HG03442 (cell line): ENCODE measurements at regions not wholly inside any gene's neighbourhood (a gene's known extent, or its start where the extent isn't known, plus 50 kb on each side); places are given as distances from the start of the nearest gene placed in this dataset.

Source experiments
- ATAC-seq: cut with Tn5 transposase; IDR thresholded peaks from one replicate; pipeline ENCODE4 v1.9.1; 2021; ENCODE audit warnings: mild to moderate bottlenecking, moderate library complexity; ENCODE audit not compliant: unreplicated experiment

DNA sequence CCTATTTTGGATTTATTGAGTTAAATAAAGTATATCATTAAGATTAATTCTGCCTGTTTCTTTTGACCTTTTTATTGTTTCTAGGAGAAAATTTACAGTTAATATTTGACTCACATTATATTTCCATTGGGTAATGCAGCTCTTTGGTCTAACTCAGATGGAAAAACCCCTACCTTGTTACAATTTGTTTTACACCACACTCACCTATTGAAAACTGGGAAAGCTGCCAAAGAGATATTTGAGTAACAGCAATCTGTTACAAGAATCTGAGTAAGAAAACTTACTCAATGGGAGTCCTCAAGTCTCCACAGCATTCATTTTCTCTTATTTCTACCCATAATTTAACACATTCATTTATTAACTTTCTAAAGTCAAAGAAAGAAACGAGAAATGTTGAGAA, 108.0 kb upstream of the TLL1 start:
- ATAC-seq = no peak

DNA sequence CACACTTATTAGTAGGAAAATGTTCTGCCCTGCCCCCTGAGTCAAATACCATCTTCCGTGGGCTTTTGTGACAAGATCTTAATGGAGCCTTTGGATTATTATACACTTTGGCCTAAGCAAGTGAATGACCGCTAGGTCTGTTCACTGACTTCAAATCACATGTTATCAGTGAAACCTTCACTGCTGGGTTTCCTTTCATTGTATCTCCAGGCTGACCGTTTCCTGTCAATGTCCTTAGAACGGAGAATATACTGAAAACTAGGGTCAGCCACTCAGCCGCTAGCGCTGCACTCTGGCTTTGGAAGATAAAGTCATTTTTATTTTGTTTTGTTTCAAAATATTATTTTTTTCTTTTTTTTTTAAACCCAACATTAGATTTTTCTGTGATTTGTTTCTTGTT, 107.0 kb upstream of the TLL1 start:
- no peak for ATAC-seq

DNA sequence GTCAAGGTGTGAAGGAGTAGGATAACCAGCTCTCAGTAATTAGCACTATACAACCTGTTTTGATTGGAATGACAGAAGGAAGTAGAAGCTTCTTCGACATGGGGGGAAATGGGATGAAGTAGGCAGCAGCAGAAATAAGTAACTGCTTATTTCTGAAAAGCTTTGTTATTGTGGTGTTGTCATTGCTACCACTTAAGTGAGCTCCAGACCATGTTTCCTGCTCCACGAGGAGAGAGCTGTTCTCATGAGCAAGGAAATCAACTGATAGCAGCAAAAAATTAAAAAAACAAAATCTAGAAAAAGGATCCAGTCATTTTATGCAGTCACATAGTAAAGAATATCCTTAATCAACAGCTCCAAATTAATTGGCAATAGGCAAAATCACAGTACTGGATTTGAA, 106.1 kb upstream of the TLL1 start:
- no peak for ATAC-seq

DNA sequence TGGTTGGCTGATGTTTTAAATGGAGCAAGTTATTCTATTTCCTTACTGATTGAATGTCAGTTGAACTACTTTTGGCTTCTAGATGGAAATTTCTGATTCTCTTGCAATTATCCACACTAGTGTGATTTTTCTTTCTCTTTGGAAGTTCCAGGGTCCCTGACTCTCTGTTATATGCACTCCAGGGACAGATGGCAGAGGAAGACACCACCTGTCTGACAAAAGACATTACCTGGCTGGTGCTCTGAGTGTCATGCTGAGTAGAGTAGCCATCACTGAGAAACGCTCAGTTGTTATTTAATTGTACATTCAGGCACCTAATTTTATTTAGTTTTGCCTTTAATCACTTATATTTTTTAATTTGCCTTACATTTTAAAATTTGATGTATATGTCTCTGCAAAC, 105.4 kb upstream of the TLL1 start:
- ATAC-seq = no peak

DNA sequence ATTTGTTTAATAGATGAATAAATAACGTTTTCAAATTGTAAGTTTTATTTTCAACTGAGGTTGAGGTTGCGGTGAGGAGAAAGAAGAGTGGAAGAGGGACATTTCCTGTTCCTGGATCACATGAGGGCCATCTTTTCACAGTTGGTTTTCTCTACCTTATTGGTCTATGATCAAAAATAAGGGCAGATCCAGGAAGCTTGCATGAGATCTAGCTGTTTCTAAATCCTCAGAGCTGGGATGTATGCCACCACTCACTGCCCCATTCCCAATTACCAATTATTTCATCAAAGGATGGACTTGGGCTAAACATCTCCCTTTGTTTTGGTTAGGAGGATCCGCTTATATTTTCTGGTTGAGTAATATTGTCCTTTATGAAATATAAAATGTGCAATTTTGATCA, 104.8 kb upstream of the TLL1 start:
- no peak for ATAC-seq

DNA sequence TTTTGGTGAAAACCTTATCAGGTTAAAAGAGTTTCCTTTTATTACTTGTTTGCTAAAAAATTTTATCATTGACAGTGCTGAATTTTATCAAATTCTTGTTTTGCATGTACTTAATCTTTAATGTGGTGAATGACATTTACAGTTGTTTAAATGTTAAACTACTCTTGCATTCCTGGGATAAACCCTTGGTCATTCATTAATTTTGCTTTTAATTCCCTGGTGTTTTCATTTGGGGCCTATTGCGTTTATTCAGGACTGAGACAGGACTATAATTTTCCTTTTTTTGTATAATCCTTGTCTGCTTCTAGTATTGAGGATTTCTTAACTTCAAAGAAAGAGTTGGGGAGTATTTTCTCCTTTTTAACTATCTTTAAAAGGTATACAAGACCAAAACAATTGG, 98.7 kb upstream of the TLL1 start:
- no peak for ATAC-seq

DNA sequence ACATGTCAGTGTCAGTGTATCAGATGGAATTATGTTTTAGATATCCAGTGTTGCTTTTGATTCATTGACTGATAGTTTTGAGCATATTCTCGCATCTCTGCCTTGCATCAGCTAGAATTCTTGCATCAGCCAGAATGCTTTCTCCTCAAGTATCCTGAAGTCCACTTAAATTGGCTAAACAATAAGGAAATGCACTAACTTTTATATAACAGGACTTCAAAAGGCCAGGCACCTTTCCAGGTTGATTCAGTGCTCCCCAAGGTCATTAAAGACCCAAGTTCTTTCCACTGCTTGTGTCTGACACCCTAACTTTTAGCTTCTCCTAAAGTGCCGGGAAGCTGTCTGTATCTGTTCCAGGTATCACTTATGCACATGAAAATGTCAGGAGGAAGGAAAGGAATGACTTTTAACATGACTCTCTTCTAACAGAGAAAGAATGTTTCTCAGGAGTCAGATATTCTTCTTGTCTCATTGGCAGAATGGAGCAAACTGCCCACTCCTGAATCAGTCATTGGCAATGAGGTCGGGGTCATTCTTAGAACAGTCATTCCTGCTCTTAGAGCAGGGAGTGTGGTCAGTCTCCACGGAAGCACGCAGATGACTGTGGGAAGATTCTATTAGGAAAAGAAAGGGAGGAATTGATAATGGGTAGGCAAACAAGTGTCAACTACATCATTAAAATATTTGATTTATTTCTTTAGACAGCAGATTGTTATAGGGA, 92.9 kb upstream of the TLL1 start:
- ATAC-seq = no peak

DNA sequence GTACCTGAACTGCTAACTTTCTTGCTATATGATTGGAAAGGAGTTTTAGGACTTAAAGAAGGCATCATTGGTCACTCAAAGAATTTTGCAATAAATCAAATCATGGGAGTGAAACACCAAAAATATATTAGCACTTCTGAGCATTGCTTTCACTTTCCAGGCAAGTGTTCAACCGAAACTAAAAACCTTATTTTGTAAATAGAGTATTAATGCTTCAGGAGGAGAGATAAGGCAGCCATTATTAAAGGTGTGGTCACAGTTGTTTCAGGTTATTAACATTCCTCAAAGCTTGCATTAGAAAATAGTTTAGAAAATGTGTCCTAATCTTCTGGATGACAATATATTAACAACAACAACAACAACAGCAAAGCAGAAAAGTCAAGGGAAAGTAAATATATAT, 92.3 kb upstream of the TLL1 start:
- no peak for ATAC-seq

DNA sequence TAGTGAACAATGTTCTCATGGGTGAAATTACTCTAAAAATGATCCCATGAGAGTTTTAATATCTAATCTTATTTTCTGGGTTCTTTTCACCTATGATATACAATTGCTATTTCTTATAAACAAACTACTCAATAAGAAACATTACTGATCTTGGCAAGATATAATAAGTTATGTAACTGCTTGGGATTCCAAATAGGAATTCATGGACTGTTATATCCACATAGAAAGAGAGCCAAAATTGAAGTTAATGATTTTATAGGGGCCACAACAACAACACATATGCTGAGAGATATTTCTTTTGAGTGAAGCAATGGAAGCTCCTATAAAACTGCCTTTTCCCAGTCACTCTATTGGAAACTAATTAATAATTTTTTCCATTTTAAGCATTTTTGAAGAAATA, 90.4 kb upstream of the TLL1 start:
- no peak for ATAC-seq

DNA sequence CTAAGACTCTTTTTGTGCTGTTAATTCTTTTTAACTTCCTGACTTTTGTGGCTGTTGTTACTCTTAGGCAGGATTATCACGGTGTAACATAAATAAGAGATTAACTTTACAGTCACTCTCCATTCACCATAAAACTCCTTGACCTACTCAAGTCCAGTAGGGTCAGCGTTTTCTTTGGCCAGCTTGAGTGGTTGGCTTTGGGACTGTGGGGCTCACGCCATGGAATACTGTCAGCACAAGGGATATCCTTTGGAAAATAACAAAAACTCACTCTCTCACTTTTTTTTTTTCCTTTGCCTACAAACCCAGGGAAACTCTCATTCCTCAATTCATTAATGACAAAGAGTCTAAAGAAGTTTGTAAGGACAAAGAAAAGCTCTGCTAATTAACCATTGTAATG, 89.4 kb upstream of the TLL1 start:
- no peak for ATAC-seq

DNA sequence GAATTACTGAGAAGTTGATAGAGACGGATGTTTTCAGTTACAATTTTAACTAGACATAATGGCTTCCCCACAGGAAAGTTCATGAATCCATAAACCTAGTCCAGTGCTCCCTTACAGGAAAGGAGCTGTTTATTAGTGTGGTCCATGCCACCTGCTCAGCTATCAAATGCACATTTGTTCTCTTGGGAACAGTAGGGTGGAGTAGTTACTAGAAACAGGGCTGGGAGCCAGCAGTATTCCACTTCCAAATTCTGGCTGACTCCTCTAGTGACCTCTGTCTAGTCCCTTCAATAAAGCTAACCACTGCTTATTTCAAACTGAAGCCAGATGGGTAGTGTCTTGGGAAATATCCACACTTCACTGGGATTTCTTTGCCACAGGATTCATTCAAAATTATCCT, 88.4 kb upstream of the TLL1 start:
- ATAC-seq = no peak

DNA sequence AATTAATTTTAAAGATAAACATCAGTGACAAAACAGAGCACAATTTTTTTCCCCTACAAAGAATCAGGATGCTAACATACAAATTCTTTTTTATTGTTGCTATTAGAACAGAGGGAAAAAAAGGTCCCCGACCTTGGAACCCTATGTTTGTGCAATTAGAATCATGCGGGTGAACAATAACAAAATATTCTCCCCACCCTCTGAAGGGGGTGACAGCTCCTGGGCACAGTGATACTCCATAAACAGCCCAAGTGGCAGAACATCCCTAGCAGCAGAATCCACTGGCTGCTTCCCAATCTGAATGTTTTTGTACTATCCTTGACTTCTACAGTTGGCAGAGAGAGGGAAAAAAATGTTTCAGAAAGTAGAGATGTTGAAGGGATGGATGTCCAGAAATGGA, 87.7 kb upstream of the TLL1 start:
- ATAC-seq = no peak

DNA sequence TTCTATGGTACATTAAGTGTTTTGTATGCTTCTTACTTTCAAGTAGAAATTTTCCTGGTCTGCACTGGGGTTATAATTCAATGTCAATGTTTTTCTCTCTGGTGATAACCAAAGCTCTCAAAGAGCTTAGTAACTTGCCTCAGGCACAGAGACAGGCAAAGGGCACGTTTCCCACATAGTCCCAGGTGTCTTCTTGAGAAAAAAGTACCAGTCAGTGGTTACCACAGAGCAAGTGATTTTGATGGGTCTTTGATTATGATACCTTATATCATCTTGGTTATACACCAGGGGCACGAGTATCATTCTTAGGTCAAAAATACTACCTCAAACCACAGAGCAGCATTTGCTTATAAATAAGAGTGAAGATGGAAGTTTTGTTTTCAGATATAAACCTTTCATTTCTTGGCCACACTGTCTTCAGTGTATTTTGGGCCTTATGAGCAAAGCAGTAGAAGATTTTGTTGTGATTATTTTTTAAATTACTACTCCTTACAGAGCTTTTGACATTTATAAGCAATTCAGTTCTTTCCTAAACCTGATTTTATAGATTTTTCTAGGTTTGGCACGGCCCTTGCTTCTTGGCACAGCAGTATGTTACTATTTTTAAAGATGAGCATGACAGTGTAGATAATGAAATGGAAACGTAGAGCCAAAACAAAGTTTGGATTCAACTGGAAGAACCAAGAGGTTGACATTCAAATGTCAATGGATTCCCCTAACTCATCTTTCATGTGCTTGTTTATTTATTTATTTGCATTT, 85.3 kb upstream of the TLL1 start:
- ATAC-seq = no peak

DNA sequence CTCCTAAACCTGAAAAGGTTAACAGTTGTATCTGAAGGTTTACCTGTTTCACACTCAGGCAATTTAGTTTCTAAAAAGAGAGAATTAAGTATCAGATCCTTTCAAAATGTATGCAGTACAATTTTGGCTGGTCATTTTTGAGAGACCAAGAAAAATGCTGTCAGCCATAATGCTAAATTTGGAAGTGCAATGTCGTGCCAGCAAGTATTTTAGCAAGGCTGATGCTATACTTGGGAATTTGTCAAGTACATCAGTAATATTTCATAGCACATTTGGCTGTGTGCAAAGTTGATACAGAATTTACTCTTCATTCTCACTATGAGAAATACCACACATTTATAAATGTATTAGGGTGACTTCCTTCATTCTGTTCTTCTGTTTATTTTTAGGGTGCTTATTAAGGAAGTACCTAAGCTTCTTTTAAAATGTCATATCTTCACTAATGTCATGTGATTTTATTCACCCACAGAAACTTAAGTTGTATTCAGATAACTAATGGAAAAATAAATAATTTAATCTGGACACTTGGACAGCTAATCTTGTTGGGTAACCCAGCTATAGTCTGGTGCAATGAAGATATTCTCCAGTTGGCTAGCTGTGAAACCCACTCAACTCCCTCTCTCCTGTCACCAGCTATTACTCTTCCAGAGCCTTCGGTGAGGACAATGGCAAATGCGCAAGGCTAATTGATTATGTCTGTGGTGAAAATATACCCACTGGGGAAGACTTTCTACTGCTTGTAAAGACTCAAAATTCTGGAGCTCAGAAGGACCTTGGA, 84.2 kb upstream of the TLL1 start:
- ATAC-seq = no peak

DNA sequence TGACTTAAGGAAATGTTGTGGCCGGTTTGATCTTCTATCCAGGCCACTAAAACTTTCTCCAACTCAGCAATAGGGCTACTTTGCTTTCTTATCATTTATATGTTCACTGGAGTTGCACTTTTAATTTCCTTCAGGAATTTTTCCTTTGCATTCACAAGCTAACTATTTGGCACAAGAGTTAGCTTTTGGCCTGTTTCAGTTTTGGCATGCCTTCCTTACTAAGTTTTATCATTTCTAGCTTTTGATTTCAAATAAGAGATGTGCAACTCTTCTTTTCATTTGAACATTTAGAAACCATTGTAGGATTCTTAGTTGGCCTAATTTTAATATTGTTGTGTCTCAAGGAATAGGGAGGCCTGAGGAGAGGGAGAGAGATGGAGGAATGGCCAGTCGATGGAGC, 79.8 kb upstream of the TLL1 start:
- ATAC-seq = no peak

DNA sequence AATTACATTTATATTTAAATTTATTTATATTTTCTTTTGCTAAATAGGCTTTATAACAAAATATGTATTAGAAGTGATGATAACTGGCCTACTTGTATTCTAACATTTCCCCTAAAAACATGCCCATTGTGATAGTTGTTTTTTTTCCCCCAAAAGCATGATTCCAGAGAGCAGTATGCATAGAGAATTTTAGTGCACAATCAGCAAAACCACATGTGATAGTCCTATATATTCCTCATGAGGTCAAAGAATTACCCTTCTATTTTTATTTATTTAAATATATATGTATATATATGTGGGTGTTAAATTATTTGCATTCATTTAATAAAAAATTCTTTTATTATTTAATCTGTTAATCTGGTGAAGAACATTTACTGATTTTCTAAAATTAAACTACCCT, 78.2 kb upstream of the TLL1 start:
- ATAC-seq = no peak

DNA sequence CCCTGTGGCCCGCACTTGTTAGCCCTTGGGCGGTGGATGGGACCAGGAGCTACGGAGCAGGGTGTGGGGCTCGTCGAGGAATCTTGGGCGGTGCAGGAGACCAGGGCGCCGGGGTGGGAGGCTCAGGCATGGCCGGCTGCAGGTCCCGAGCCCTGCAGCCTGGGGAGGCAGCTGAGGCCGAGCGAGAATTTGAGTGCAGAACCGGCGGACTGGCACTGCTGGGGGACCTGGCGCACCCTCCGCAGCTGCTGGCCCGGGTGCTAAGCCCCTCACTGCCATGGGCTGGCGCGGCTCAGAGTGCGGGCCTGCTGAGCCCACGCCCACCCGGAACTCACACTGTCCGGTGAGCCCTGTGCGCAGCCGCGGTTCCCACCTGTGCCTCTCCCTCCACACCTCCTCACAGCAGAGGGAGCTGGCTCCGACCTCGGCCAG, 73.6 kb upstream of the TLL1 start:
- ATAC-seq = no peak

DNA sequence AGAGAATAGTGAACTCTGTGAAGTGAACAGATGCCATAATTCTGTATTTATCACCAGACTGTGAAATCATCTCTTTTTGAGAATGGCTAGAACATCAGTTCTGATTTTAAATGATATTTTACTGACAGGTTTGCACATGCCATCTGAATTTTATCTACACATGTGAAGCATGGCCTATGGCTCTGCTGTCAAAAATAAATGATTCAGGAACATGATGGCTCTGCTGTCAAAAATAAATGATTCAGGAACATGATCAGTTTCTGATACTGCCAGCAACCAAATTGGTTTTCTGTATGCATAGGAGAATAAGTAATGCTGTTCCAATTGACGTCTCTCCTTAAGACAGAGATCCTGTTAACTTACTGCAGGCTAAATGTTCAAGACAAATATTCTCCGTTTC, 70.6 kb upstream of the TLL1 start:
- no peak for ATAC-seq

DNA sequence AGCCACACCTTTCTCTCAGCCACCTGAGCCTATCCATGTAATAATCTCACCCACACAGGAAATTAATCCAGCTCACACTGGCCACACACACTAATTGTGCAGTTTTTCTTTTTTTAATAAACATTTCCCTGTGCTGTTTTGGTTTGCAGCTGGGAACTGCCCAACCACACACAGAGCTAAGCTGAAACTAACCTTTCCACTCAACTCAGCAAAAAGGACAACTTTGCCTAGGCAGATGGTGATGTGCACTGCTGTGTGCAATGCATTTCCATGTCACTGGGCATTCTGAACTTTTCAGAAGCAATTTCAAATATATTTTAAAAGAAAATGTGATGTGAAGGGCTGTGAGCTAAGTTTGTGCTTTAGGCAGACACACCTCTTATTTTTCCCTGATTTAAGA, 70.0 kb upstream of the TLL1 start:
- no peak for ATAC-seq

DNA sequence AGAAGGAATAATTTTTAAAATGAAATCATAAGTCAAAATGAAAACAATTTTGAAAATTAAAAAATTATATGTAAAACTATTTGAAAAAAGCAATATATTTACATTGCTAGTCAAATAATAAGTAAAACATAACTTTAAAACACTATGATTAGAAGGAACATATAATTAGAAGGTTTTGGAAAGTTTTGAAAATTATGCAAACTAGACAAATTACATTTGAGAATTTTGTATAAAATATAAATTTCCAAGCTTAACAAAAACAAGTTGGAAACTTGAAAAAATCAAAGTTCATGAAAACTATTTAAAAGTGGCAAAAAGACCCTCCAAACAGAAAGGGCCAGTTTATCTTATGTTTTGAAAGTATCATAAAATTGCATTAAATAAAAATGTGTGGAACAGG, 67.6 kb upstream of the TLL1 start:
- ATAC-seq = no peak

DNA sequence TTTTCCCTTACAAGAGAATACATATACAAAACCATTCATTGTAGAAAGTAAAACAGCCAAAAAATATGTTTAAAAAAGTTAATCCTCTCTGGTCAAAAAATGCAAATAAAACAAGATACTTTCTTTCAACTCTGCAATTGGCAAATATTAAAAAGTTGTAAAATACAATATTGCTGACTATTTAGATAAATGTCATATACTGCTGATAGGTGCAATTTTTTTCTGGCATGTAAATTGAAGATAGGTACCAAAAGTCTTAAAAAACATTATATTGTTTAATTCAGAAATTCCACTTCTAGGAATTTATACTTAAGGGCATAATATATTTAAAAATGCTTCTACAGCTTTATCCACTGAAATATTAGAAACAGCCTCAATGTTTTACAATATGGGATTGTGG, 66.4 kb upstream of the TLL1 start:
- ATAC-seq = no peak

DNA sequence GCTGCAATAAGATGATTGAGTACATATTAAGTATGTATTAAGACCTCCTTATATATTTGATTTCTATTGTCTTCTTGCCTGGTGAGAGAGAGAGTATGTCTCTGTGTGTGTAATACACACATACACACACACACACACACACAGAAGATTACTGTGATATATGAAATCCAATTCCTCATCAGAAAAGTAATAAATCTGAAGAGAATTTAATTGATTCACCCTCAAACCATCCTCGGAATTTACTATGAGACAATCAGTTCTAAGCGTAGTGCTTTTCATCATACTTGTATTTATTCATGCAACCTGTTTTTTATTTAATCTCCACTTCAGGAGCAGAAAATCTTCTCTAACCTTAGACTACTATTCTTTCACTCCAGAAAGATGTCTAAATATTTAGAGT, 62.3 kb upstream of the TLL1 start:
- ATAC-seq = no peak
